Type B pancreatic cell (in vitro differentiated cells): ENCODE measurements at regions not wholly inside any gene's neighbourhood (a gene's known extent, or its start where the extent isn't known, plus 50 kb on each side); places are given as distances from the start of the nearest gene placed in this dataset.

Experiments used
- DNase-seq: peaks from one replicate; pipeline ENCODE4 v3.0.0; 2021; ENCODE audit warnings: mixed read lengths; ENCODE audit not compliant: unreplicated experiment; ENCODE audit errors: extremely low spot score
- H3K27ac Mint-ChIP-seq: 2 replicates; pipeline ENCODE4 v1.8.0; 2021; ENCODE audit warnings: mild to moderate bottlenecking, mixed read lengths
- H3K27me3 Mint-ChIP-seq: 2 replicates; pipeline ENCODE4 v1.8.0; 2021; ENCODE audit warnings: mixed read lengths
- H3K36me3 Mint-ChIP-seq: 2 replicates; pipeline ENCODE4 v1.8.0; 2021; ENCODE audit warnings: mixed read lengths
- H3K4me1 Mint-ChIP-seq: one replicate; pipeline ENCODE4 v1.8.0; 2021; ENCODE audit warnings: mixed read lengths; ENCODE audit not compliant: unreplicated experiment
- H3K4me3 Mint-ChIP-seq: 2 replicates; pipeline ENCODE4 v1.8.0; 2021; ENCODE audit warnings: mild to moderate bottlenecking, mixed read lengths
- H3K9me3 Mint-ChIP-seq: 2 replicates; pipeline ENCODE4 v1.8.0; 2021; ENCODE audit warnings: mixed read lengths
- TF ChIP-seq, protein P1 (sequence below): fragments of 200-600 bp; sonication (generic); conservative IDR thresholded peaks from 2 replicates; pipeline ENCODE4 v1.5.0; 2021; ENCODE audit warnings: antibody characterized with exemption, mild to moderate bottlenecking

DNA sequence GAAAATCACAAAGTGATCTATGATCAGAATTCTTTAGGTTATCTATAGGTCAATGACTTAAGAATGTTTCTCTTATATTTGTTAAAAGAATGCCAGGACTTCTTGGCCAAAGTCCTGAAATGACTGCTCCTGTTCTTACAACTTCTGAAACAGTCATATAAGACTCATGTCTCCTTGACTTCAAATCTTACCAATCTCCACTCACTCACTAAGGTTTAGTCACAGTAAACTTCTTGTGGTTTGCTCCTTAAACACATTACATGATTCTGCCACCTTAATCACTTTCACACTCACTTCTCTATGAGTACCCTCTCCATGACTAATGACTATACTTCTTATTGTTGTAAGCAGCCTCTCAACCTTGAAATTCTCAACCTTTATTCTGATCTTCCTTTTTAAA, 648.7 kb upstream of the CCDC179 start:
- no peaks in the 10 kb centered on the region for H3K9me3 Mint-ChIP-seq
- no peak overlapping the region for H3K27ac Mint-ChIP-seq
- no peaks in the 10 kb centered on the region for H3K27me3 Mint-ChIP-seq
- TF ChIP-seq, protein P1, sequence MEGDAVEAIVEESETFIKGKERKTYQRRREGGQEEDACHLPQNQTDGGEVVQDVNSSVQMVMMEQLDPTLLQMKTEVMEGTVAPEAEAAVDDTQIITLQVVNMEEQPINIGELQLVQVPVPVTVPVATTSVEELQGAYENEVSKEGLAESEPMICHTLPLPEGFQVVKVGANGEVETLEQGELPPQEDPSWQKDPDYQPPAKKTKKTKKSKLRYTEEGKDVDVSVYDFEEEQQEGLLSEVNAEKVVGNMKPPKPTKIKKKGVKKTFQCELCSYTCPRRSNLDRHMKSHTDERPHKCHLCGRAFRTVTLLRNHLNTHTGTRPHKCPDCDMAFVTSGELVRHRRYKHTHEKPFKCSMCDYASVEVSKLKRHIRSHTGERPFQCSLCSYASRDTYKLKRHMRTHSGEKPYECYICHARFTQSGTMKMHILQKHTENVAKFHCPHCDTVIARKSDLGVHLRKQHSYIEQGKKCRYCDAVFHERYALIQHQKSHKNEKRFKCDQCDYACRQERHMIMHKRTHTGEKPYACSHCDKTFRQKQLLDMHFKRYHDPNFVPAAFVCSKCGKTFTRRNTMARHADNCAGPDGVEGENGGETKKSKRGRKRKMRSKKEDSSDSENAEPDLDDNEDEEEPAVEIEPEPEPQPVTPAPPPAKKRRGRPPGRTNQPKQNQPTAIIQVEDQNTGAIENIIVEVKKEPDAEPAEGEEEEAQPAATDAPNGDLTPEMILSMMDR = no peak
- H3K4me1 Mint-ChIP-seq = no peaks in the 10 kb centered on the region
- H3K36me3 Mint-ChIP-seq = no peaks in the 10 kb centered on the region
- DNase-seq = no peak
- H3K4me3 Mint-ChIP-seq = no peak overlapping the region

DNA sequence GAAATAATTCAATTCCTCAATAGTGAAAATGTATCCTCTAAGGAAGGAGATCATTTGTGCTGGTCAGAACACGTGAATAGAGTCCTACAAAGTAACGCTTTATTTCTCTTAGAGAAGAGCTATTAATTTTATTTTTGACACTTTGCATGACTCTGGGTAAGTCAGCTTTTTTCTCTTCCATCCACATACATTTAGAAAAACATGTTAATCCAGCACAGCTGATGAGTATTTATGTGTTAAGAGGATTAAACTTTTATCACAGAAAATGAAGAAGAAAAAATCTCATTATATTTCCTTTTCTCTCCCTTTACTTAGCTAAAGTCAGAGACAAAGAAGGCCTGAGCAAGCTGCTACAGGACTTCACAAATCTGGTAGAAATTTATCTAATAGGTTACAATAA, 649.5 kb upstream of the CCDC179 start:
- Mint-ChIP-seq H3K4me1 (no peaks in the 10 kb centered on the region), H3K9me3 (no peaks in the 10 kb centered on the region), H3K27ac (no peak overlapping the region), H3K27me3 (no peaks in the 10 kb centered on the region), H3K36me3 (no peaks in the 10 kb centered on the region), H3K4me3 (no peak overlapping the region)
- TF ChIP-seq, protein P1 = no peak
- no peak for DNase-seq

DNA sequence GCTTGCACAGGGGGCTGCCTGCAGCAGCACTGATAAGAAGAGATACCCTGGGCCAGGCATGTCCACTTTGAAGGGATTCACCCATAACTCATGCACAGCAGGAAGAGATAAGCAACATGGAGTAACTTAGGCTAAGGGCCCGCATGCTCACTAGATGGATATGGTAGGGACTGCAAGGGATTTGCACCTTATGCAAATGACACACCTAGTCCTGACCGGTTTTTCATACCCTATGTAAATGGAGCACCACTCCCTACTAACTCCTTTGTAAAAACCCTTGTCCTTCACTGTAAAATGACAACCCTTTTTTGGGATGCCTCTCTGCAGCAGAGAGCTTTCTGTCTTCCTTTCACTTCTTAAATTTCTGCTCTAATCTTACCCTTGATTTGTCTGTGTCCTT, 658.9 kb upstream of the CCDC179 start:
- Mint-ChIP-seq H3K27ac (no peak overlapping the region), H3K4me1 (no peaks in the 10 kb centered on the region)

DNA sequence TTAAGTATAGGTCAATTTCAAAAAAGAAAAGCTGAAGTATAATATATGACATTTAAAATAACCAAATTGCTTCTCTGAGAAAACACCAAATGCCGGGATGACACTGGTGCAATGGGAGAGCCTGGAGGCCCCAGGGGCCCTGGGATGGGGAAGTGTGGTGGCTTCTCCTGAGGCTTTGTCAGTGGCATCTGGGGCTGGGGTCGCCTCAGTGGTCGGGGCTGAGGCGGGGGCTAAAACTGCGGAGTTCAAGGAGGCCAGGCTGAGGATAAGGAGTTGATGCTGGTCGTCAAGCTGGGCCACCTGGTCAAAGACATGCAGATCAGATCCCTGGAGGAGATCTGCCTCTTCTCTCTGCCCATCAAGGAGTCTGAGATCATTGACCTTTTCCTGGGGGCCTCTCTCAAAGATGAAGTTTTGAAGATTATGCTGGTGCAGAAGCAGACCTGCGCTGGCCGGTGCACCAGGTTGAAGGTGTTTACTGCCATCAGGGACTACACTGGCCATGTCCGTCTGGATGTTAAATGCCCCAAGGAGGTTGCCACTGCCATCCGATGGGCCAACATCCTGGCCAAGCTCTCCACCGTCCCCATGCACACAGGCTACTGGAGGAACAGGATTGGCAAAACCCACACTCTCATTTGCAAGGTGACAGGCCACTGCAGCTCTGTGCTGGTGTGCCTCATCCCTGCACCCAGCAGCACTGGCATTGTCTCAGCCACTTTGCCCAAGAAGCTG, 660.1 kb upstream of the CCDC179 start:
- H3K36me3 Mint-ChIP-seq = no peaks in the 10 kb centered on the region
- H3K27ac Mint-ChIP-seq = no peak overlapping the region
- TF ChIP-seq, protein P1 = no peak
- no peaks in the 10 kb centered on the region for H3K27me3 Mint-ChIP-seq
- DNase-seq = no peak
- no peak overlapping the region for H3K4me3 Mint-ChIP-seq
- no peaks in the 10 kb centered on the region for H3K9me3 Mint-ChIP-seq
- no peaks in the 10 kb centered on the region for H3K4me1 Mint-ChIP-seq

More for the DNA sequence above, 658.9 kb upstream of the CCDC179 start:
- no peak for DNase-seq
- TF ChIP-seq, protein P1 = no peak
- H3K27me3 Mint-ChIP-seq = no peaks in the 10 kb centered on the region
- no peak overlapping the region for H3K4me3 Mint-ChIP-seq
- no peaks in the 10 kb centered on the region for H3K36me3 Mint-ChIP-seq
- H3K9me3 Mint-ChIP-seq = no peaks in the 10 kb centered on the region

DNA sequence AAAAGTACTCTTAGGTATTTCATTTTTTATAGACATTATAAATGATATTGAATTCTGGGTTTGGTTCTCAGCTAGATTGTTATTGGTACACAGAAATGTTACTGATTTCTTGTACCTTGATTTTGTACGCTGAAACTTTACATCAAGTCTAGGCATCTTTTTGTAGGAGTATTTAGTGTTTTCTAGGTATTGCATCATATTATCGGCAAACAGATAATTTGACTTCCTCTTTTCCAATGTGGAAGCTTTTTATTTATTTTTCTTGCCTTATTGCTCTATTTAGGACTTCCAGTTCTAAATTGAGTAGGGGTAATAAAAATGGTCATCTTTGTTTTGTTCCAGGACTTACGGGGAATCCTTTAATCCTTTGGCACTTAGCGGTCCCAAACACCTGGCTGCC, 676.6 kb upstream of the CCDC179 start:
- no peak overlapping the region for H3K4me3 Mint-ChIP-seq
- H3K4me1 Mint-ChIP-seq = peaks cover 6% of the 10 kb centered on the region
- H3K36me3 Mint-ChIP-seq = no peaks in the 10 kb centered on the region
- TF ChIP-seq, protein P1 = no peak
- peaks cover 4% of the 10 kb centered on the region for H3K27me3 Mint-ChIP-seq
- no peaks in the 10 kb centered on the region for H3K9me3 Mint-ChIP-seq
- no peak for DNase-seq
- H3K27ac Mint-ChIP-seq = no peak overlapping the region
